Mesenchymal stem cell (in vitro differentiated cells and primary cell): ENCODE measurements at regions not wholly inside any gene's neighbourhood (a gene's known extent, or its start where the extent isn't known, plus 50 kb on each side); places are given as distances from the start of the nearest gene placed in this dataset.
A peak's percentile ranks its signal among the peaks of the same experiment; 100 is the strongest.

ENCODE experiments used
- DNase-seq: peaks from one replicate; pipeline ENCODE4 v3.0.0-alpha.2; 2013
- H2AFZ ChIP-seq: one replicate; pipeline ENCODE4 v1.6.1; 2013; ENCODE audit warnings: low read depth, mild to moderate bottlenecking, control low read depth, inconsistent platforms, low read length, moderate library complexity
- H2AK5ac ChIP-seq: 2 replicates; pipeline ENCODE4 v1.6.1; 2013; ENCODE audit warnings: low read length, moderate library complexity, mild to moderate bottlenecking, inconsistent platforms; ENCODE audit not compliant: severe bottlenecking
- H2BK120ac ChIP-seq: one replicate; pipeline ENCODE4 v1.6.1; 2013; ENCODE audit warnings: low read depth, mild to moderate bottlenecking, inconsistent platforms, low read length, moderate library complexity
- H2BK12ac ChIP-seq, 2 experiments: one replicate each; pipeline ENCODE4 v1.6.1; 2013; ENCODE audit warnings: inconsistent platforms in 2 of 2, low read length in 2 of 2, mild to moderate bottlenecking in 2 of 2, moderate library complexity in 2 of 2, control low read depth in 1 of 2
- H2BK15ac ChIP-seq: one replicate; pipeline ENCODE4 v1.6.1; 2013; ENCODE audit warnings: mild to moderate bottlenecking, low read depth, inconsistent platforms; ENCODE audit not compliant: poor library complexity, severe bottlenecking
- H2BK5ac ChIP-seq: 2 replicates; pipeline ENCODE4 v1.6.1; 2013; ENCODE audit warnings: low read depth, mild to moderate bottlenecking, low read length, control low read depth, inconsistent platforms; ENCODE audit not compliant: poor library complexity, severe bottlenecking
- H3K14ac ChIP-seq, 2 experiments: one replicate each; pipeline ENCODE4 v1.6.1; 2013; ENCODE audit warnings: inconsistent platforms in 2 of 2, low read length in 2 of 2, control low read depth in 1 of 2, mild to moderate bottlenecking in 1 of 2, moderate library complexity in 1 of 2
- H3K18ac ChIP-seq, 2 experiments: one replicate each; pipeline ENCODE4 v1.6.1; 2013; ENCODE audit warnings: inconsistent platforms in 2 of 2, low read length in 2 of 2, control low read depth in 1 of 2, low read depth in 1 of 2, mild to moderate bottlenecking in 1 of 2
- H3K23ac ChIP-seq, 2 experiments: one replicate each; pipeline ENCODE4 v1.6.1; 2013; ENCODE audit warnings: inconsistent platforms in 2 of 2, low read length in 2 of 2, mild to moderate bottlenecking in 2 of 2, moderate library complexity in 2 of 2, control low read depth in 1 of 2
- H3K27ac ChIP-seq: 2 replicates; pipeline ENCODE4 v1.5.1; 2013; ENCODE audit warnings: mild to moderate bottlenecking, moderate library complexity, low read length, control low read depth, inconsistent platforms; ENCODE audit not compliant: poor library complexity, severe bottlenecking
- H3K27me3 ChIP-seq, 2 experiments: 2 replicates each; pipeline versions ENCODE4 v1.6.1 to v1.7.0; 2013; ENCODE audit warnings: low read length in 2 of 2, mild to moderate bottlenecking in 2 of 2, moderate library complexity in 2 of 2, control low read depth in 1 of 2, inconsistent platforms in 1 of 2; ENCODE audit not compliant: control insufficient read depth in 1 of 2, insufficient read depth in 1 of 2
- H3K36me3 ChIP-seq, 2 experiments: 2 replicates each; pipeline versions ENCODE4 v1.6.1 to v1.7.0; 2013; ENCODE audit warnings: low read length in 2 of 2, control low read depth in 1 of 2, inconsistent platforms in 1 of 2, low read depth in 1 of 2, mild to moderate bottlenecking in 1 of 2; ENCODE audit not compliant: insufficient read depth in 2 of 2, control insufficient read depth in 1 of 2
- H3K4ac ChIP-seq, 2 experiments: one replicate each; pipeline ENCODE4 v1.6.1; 2013; ENCODE audit warnings: inconsistent platforms in 2 of 2, low read length in 2 of 2, mild to moderate bottlenecking in 2 of 2, moderate library complexity in 2 of 2, control low read depth in 1 of 2, low read depth in 1 of 2
- H3K4me1 ChIP-seq: 2 replicates; pipeline ENCODE4 v1.6.1; 2013; ENCODE audit warnings: low read depth, low read length, control low read depth; ENCODE audit not compliant: control insufficient read depth, insufficient read depth
- H3K4me2 ChIP-seq: 2 replicates; pipeline ENCODE4 v1.6.1; 2013; ENCODE audit warnings: low read length, mild to moderate bottlenecking, inconsistent platforms; ENCODE audit not compliant: poor library complexity, severe bottlenecking
- H3K4me3 ChIP-seq, 2 experiments: 2 replicates each; pipeline versions ENCODE4 v1.5.1 to v1.7.0; 2013; ENCODE audit warnings: low read length in 2 of 2, mild to moderate bottlenecking in 2 of 2, control low read depth in 1 of 2, low read depth in 1 of 2; ENCODE audit not compliant: insufficient read depth in 1 of 2
- H3K79me1 ChIP-seq: replicated peaks from 2 replicates; pipeline ENCODE4 v1.6.1; 2013; ENCODE audit warnings: mild to moderate bottlenecking, control low read depth, low read length, inconsistent platforms; ENCODE audit not compliant: poor library complexity, severe bottlenecking
- H3K9ac ChIP-seq: 2 replicates; pipeline ENCODE4 v1.7.0; 2013; ENCODE audit warnings: mild to moderate bottlenecking, low read length, moderate library complexity
- H3K9me3 ChIP-seq: 2 replicates; pipeline ENCODE4 v1.7.0; 2013; ENCODE audit warnings: mild to moderate bottlenecking, low read length; ENCODE audit not compliant: control insufficient read depth
- H4K8ac ChIP-seq: one replicate; pipeline ENCODE4 v1.6.1; 2013; ENCODE audit warnings: inconsistent platforms, mild to moderate bottlenecking, low read length, moderate library complexity
- H4K91ac ChIP-seq: one replicate; pipeline ENCODE4 v1.6.1; 2013; ENCODE audit warnings: mild to moderate bottlenecking, low read length, inconsistent platforms
- WGBS: methylation state at CpG from one replicate; pipeline ENCODE4 v1.1.7; 2013; ENCODE audit warnings: mixed read lengths; 5-methylcytosine and 5-hydroxymethylcytosine counted together
- small RNA-seq: library from polyadenylated mRNA; stranded (forward); fragments of <200 nt; extraction: miRNeasy Mini kit (QIAGEN cat#:217004); gene quantifications from one replicate; pipeline ENCODE3, GENCODE V24; 2013; ENCODE audit warnings: low read depth

- Histone ChIP-seq H2BK12ac (no peak overlapping the region), H3K9ac (no peak overlapping the region), H3K4me3 (no peak overlapping the region), H3K4ac (no peak overlapping the region), H3K79me1 (no peaks in the 10 kb centered on the region), H2BK15ac (no peak overlapping the region), H3K36me3 (no peaks in the 10 kb centered on the region), H4K91ac (no peak overlapping the region), H3K9me3 (peaks cover 7% of the 10 kb centered on the region), H4K8ac (no peak overlapping the region), H3K18ac (no peak overlapping the region), H3K14ac (no peak overlapping the region), H3K23ac (no peak overlapping the region), H2BK120ac (no peak overlapping the region), H2AFZ (no peak overlapping the region), H2BK5ac (no peak overlapping the region), H2AK5ac (no peak overlapping the region), H3K4me2 (no peak overlapping the region), H3K4me1 (no peaks in the 10 kb centered on the region), H3K27me3 (no peaks in the 10 kb centered on the region), H3K27ac (no peak overlapping the region)
- 89% methylated on average over 18 of the region's 18 CpGs for WGBS
- DNase-seq, result no peak
Observed at GRCh38 chr20:30985386-30985785, 272.1 kb upstream of the DEFB115 start.

Small RNAs in the stretch of these regions (small RNA-seq; reads per million reads assigned to genes)
- 6.9 reads per million, percentile 68 among the genes with 10 or more reads in this experiment for gene RNA5SP528
